Activated CD4-positive, alpha-beta T cell treated with anti-CD3 and anti-CD28 coated beads, Interleukin-2, amount 10 ng/mL, durations not matched to agents 7 days and 5 days (primary cell): ENCODE measurements at regions not wholly inside any gene's neighbourhood (a gene's known extent, or its start where the extent isn't known, plus 50 kb on each side); places are given as distances from the start of the nearest gene placed in this dataset.

Experiments used
- CTCF ChIA-PET: fragments of 350-600 bp; sonication (Branson Sonifier 250); formaldehyde crosslinking; loops from one replicate; lab custom pipeline; 2021; ENCODE audit warnings: antibody characterized with exemption; lab: Charles Lee
- POLR2A ChIA-PET: fragments of 350-600 bp; sonication (Branson Sonifier 250); formaldehyde crosslinking; loops from one replicate; lab custom pipeline; 2021; ENCODE audit warnings: antibody characterized with exemption; lab: Charles Lee
- DNase-seq: peaks from one replicate; pipeline ENCODE4 v3.0.0-alpha.2; 2020
- H3K27ac Mint-ChIP-seq: one replicate; pipeline ENCODE4 v1.8.0; 2021; ENCODE audit warnings: mild to moderate bottlenecking, moderate library complexity, mixed read lengths
- H3K27me3 Mint-ChIP-seq: one replicate; pipeline ENCODE4 v1.8.0; 2021; ENCODE audit warnings: mixed read lengths
- H3K36me3 Mint-ChIP-seq: one replicate; pipeline ENCODE4 v1.8.0; 2021; ENCODE audit warnings: low read depth, mixed read lengths
- H3K4me1 Mint-ChIP-seq: one replicate; pipeline ENCODE4 v1.8.0; 2021; ENCODE audit warnings: mixed read lengths
- H3K4me3 Mint-ChIP-seq: one replicate; pipeline ENCODE4 v1.8.0; 2021; ENCODE audit warnings: mild to moderate bottlenecking, moderate library complexity, mixed read lengths
- H3K9me3 Mint-ChIP-seq: one replicate; pipeline ENCODE4 v1.8.0; 2021; ENCODE audit warnings: mixed read lengths

DNA sequence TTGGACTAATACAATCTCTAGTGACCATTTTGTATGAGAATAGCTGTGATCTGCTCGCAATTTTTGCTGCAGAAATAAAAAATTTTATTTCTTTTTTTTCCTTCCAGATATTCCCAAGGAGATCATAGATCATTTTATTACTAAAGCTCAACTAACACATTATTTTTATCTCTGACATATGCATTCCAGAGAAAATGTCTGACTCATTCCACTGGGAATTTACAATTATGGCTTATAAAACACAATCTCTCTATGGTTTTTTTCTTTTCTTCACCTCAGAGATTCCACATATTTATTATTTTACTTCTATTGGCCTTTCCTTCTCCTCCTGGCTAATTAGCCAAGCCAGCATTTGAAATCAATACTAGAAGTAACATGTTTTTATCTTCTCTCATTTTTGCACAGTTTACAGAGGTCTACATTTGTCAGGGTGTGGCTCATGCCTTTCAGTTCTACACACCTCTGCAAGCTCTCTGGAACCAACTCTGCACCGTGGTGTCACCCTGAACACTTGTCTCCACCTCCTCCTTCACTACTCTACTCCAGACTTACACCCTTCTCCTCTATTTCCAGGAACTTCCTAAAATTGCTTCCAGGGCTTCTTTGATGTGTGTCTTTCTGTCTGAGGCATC is 59.8 kb upstream of the GPM6A start:
- DNase-seq = no peak
- H3K36me3 Mint-ChIP-seq = no peaks in the 10 kb centered on the region
- ChIA-PET CTCF (no interaction called here), POLR2A (no interaction called here)
- no peak overlapping the region for H3K4me3 Mint-ChIP-seq
- H3K4me1 Mint-ChIP-seq = no peaks in the 10 kb centered on the region
- no peak overlapping the region for H3K27ac Mint-ChIP-seq
- H3K27me3 Mint-ChIP-seq = no peaks in the 10 kb centered on the region
- H3K9me3 Mint-ChIP-seq = no peaks in the 10 kb centered on the region

DNA sequence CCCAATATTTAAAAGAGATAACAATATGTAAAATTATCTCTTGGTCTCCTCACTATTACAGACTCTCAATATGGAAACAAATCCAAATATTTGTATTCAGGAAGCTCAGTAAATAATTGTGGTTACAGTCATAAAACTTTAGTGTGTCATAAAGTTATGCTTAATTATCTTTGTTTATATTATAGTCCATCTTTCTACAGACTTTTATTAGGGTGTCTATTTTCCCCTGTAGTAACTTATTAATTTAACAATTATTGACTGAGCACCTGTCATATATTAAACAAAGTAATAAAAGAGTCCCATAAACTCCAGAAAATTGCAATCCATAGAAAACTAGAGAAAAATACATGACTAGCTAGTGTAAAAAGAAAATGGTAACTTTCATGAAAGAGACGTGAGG is 61.6 kb upstream of the GPM6A start:
- Mint-ChIP-seq H3K36me3 (no peaks in the 10 kb centered on the region), H3K4me1 (no peaks in the 10 kb centered on the region), H3K27ac (no peak overlapping the region), H3K9me3 (no peaks in the 10 kb centered on the region), H3K4me3 (no peak overlapping the region), H3K27me3 (no peaks in the 10 kb centered on the region)
- DNase-seq = no peak
- POLR2A ChIA-PET = no interaction called here
- CTCF ChIA-PET = no interaction called here

DNA sequence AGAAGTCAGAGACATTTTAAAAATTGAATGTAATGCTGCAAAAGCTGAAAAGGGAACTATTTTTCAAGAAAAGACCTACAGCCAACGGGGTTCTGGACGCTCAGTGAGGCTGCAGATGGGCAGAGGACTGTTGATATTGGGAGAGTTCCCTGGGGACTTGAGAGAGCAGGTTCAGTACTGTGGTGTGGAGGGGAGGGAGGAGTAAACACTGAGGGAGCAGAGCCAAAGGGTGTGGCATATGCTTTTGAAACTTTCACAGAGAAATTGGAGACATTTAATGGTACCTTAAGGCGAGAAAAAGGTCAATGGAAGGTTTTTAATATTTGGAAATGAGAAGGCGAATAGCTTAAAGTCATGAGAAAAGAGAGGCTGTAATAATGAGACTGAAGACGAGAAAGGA is 62.2 kb upstream of the GPM6A start:
- H3K9me3 Mint-ChIP-seq = no peaks in the 10 kb centered on the region
- H3K4me1 Mint-ChIP-seq = no peaks in the 10 kb centered on the region
- DNase-seq = no peak
- ChIA-PET CTCF (no interaction called here), POLR2A (no interaction called here)
- H3K36me3 Mint-ChIP-seq = no peaks in the 10 kb centered on the region
- no peaks in the 10 kb centered on the region for H3K27me3 Mint-ChIP-seq
- H3K27ac Mint-ChIP-seq = no peak overlapping the region
- no peak overlapping the region for H3K4me3 Mint-ChIP-seq

DNA sequence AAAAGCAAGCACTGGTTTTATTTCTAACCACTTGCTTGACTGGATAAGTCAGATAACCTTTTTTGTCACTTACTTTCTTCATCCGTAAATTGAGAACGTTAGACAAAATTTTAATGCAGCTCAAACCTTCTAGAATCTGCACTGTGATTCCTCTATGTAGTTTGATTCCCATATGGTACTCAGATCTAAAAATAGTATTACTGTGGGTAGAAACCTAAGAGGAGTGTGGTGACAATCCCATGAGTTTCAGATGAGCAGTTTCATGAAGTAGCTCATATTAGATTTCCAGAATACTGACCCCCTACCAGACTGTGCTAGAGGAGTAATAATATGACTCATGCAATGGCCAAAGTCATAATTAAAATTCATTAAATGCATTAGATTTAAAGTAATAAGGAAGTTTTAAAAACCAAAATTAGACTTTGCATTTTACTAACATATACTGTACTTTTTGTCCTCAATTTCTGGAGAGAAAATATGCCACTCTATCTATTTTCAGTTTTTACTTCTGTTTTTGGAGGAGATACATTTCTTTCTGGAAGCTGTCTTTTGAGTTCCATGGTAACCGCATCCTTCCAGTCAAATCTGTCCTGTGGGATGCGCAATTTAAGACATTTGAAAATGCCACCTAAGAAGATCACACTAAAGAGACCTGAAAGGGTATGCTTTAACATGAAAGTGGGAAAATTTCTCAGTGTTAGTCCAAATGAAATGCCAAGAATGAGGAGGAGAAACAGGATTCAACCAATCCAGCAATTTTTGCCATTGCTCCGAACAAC is 64.1 kb upstream of the GPM6A start:
- no peak for DNase-seq
- Mint-ChIP-seq H3K4me3 (no peak overlapping the region), H3K36me3 (no peaks in the 10 kb centered on the region), H3K27me3 (no peaks in the 10 kb centered on the region), H3K9me3 (no peaks in the 10 kb centered on the region), H3K27ac (no peak overlapping the region), H3K4me1 (no peaks in the 10 kb centered on the region)
- ChIA-PET CTCF (no interaction called here), POLR2A (no interaction called here)

DNA sequence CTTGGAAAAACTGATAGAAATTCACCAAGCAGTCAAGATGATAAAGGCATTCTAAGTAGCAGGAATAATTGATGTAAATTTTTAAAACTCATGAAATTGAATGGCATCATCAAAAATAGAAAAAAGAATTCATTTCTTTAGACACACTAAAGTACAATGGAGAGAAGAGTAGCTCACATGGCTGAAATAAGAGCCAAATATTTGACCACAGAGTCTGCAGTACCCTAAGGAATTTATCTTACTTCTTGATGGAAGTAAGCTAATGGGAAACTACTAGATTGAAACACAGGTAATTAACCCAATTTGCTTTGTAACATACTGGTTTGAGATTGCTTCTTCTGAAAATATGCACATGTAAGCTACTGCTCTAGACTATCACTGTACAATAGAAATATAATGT is 70.8 kb upstream of the GPM6A start:
- Mint-ChIP-seq H3K4me1 (no peaks in the 10 kb centered on the region), H3K36me3 (no peaks in the 10 kb centered on the region), H3K27me3 (no peaks in the 10 kb centered on the region), H3K27ac (no peak overlapping the region), H3K9me3 (no peaks in the 10 kb centered on the region), H3K4me3 (no peak overlapping the region)
- CTCF ChIA-PET = no interaction called here
- DNase-seq = no peak
- POLR2A ChIA-PET = no interaction called here

DNA sequence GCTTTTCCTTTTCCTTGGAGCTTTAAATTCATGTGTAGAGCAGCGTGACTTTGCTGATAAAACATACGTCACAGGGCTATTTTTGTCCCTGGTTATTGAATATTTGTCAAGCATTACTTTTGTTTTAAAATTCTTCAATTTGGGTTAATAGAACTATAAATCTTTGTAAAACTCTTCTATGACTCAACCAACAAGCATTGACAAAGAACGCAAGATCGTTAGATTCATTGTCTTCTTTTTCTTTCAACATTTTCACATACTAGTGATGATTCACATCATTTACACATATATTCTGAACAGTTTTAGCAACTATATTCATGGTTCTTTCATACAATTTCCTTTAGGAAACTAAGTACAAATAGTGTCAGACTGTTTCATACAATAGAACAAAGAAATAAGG is 72.0 kb upstream of the GPM6A start:
- ChIA-PET CTCF (no interaction called here), POLR2A (no interaction called here)
- Mint-ChIP-seq H3K27me3 (no peaks in the 10 kb centered on the region), H3K4me1 (no peaks in the 10 kb centered on the region), H3K36me3 (no peaks in the 10 kb centered on the region), H3K27ac (no peak overlapping the region), H3K4me3 (no peak overlapping the region), H3K9me3 (no peaks in the 10 kb centered on the region)
- DNase-seq = no peak

DNA sequence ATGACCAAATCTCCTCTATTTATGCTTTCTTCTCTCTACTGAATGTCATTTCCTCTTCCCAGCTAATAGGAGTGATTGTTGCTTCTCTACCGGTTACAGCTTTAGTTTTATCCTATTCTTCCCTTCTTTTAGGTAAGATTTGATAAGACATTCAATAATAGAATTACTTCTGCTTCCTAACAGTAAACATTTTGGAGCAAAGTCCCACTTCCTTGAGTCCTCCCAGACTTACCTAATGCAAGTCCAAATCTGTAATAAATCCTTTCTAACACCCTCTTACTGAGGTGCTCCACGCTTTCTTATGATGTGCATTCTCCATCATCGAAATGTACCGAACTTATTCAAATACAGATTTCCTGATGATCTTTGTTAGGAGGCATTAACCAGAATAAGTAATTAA is 79.2 kb upstream of the GPM6A start:
- H3K4me3 Mint-ChIP-seq = no peak overlapping the region
- CTCF ChIA-PET = no interaction called here
- no peaks in the 10 kb centered on the region for H3K27me3 Mint-ChIP-seq
- no peaks in the 10 kb centered on the region for H3K36me3 Mint-ChIP-seq
- H3K9me3 Mint-ChIP-seq = no peaks in the 10 kb centered on the region
- no peaks in the 10 kb centered on the region for H3K4me1 Mint-ChIP-seq
- no peak for DNase-seq
- no peak overlapping the region for H3K27ac Mint-ChIP-seq
- POLR2A ChIA-PET = no interaction called here

DNA sequence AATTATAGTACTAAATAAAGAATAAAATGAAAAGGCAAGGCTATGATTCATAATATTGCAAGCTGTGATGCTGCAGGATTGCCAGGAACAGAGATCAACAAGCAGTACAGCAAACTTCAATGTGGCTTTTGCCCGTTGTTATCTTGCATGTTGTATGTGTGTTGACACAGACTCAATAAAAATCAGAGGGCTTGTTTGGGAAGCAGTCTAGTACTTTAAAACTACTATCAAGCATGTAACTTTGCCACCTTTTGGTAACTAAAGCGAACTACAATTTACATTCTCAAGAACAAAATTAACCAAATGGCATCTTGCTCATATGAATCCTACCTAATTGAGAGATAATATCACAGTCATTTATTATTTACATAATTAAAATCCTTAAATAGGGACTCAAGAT is 79.8 kb upstream of the GPM6A start:
- no peaks in the 10 kb centered on the region for H3K36me3 Mint-ChIP-seq
- ChIA-PET CTCF (no interaction called here), POLR2A (no interaction called here)
- DNase-seq = no peak
- H3K4me3 Mint-ChIP-seq = no peak overlapping the region
- no peaks in the 10 kb centered on the region for H3K9me3 Mint-ChIP-seq
- H3K27ac Mint-ChIP-seq = no peak overlapping the region
- no peaks in the 10 kb centered on the region for H3K27me3 Mint-ChIP-seq
- no peaks in the 10 kb centered on the region for H3K4me1 Mint-ChIP-seq

DNA sequence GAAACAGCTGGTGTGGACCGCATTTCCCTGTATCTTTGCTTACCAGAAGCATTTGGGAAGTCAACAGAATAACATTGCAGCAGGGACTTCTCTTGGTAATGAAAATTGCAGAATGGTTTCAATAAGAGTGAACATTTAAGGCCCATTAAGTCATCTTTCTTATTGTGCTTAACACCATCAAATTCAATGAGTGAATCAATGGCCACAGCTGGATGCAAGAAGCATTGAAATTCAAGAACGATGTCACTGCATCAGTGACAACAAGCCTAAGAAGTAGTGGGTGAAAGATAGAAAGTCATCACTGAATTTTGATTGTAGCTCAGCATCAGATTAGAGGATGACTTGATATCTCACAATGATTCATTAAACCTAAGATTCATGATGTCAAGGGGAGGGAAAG is 93.9 kb upstream of the GPM6A start:
- DNase-seq = no peak
- ChIA-PET CTCF (no interaction called here), POLR2A (no interaction called here)

DNA sequence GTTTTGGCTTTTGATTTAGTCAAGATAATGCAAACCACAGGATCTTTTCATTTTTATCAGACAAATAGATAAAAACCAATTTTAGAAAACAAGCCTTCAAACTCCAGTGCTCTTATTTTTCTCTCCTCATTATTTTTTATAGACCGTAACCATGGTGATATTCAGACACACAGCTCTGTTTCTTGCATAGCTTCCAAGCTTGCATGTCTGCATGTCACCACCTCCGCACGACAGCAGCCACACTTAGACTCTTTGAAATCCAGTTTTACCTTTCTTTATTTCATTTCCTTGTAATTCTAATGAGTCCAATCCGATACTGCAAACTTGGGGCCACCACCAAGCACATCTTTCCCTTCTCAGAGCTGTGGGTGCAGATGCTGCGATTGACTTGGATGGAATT is 94.3 kb upstream of the GPM6A start:
- ChIA-PET CTCF (no interaction called here), POLR2A (no interaction called here)
- H3K9me3 Mint-ChIP-seq = no peaks in the 10 kb centered on the region
- H3K4me3 Mint-ChIP-seq = no peak overlapping the region
- no peak overlapping the region for H3K27ac Mint-ChIP-seq
- no peaks in the 10 kb centered on the region for H3K27me3 Mint-ChIP-seq
- H3K36me3 Mint-ChIP-seq = no peaks in the 10 kb centered on the region
- no peaks in the 10 kb centered on the region for H3K4me1 Mint-ChIP-seq
- no peak for DNase-seq

More for the DNA sequence above, 93.9 kb upstream of the GPM6A start:
- Mint-ChIP-seq H3K4me1 (no peaks in the 10 kb centered on the region), H3K27ac (no peak overlapping the region), H3K27me3 (no peaks in the 10 kb centered on the region), H3K4me3 (no peak overlapping the region), H3K9me3 (no peaks in the 10 kb centered on the region), H3K36me3 (no peaks in the 10 kb centered on the region)

DNA sequence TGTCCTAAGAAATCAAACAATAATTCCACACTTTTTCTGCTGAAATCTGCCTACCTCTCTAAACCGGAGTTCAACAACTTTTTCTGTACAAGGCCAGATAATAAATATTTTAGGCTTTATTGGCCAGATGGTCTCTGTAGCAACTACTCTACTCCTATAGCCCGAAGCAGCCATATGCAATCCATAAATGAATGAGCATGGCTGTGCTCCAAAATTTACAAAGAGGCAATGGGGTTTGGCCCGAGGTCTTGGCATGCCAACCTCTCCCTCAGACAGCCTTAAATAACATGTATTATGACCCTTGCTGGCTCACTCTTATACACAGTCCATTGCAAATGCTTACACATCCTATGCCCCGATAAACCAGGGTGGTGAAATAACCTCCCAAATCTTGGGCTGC is 98.6 kb upstream of the GPM6A start:
- Mint-ChIP-seq H3K4me1 (no peaks in the 10 kb centered on the region), H3K4me3 (no peak overlapping the region), H3K27me3 (no peaks in the 10 kb centered on the region), H3K27ac (no peak overlapping the region), H3K9me3 (no peaks in the 10 kb centered on the region), H3K36me3 (no peaks in the 10 kb centered on the region)
- DNase-seq = no peak
- POLR2A ChIA-PET = no interaction called here
- CTCF ChIA-PET = no interaction called here

DNA sequence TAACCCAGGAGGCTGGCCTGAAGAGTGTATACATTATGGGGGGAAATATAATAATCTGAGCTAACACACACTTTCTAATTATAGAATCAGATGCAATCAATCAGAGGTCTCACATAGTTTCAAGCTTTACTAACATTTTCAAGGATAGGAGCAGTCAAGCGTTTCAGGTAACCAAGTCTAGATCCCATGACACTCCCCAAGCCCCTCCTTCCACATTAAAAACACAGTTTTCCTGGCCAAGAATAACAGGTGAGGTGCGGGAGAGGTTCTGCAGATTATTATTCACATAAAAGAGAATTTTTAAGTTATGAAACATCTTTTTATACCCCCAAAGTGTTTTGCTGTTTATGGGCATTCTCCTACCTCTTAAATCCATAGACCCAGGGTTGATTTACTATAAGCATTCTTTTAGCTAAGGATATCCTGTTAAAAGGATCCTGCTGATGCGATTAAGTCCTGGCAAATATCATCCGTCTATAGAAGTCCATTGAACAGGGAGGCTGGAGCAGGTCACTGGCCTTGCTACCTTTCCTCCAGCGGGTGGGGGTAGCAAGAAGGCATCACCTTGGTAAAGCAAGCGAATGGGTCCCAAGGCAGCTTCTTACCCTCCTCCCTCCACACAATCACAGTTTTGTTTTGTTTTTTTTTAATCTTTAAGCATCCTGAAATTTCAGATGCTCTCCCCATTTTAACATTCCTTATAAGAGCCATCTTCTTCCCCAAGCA is 104.7 kb upstream of the GPM6A start:
- no peaks in the 10 kb centered on the region for H3K9me3 Mint-ChIP-seq
- no peak overlapping the region for H3K4me3 Mint-ChIP-seq
- H3K4me1 Mint-ChIP-seq = no peaks in the 10 kb centered on the region
- CTCF ChIA-PET = no interaction called here
- POLR2A ChIA-PET = no interaction called here
- no peaks in the 10 kb centered on the region for H3K36me3 Mint-ChIP-seq
- no peak for DNase-seq
- peaks cover 2% of the 10 kb centered on the region for H3K27me3 Mint-ChIP-seq
- no peak overlapping the region for H3K27ac Mint-ChIP-seq

DNA sequence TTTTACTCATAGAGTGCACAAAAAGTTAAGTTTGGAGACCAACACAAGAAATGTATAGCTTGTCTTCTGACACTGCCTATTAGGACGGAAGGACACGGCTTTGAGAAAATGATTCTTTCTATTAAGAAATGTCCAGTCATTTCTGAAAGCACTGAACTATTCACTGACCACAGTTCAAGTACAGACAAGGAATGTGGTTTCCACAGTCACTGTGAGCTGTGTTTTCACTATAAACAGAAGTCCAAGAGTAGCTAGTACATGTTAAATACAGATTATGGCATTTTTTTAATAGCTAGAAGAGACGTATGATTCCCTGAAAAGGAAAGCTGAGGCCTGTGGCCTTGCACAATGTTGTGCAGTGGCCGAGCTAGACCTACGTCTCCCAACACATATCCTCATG is 115.1 kb upstream of the GPM6A start:
- Mint-ChIP-seq H3K4me1 (no peaks in the 10 kb centered on the region), H3K9me3 (no peaks in the 10 kb centered on the region)
- CTCF ChIA-PET = no interaction called here

More for the DNA sequence above, 115.1 kb upstream of the GPM6A start:
- H3K4me3 Mint-ChIP-seq = no peak overlapping the region
- no peak overlapping the region for H3K27ac Mint-ChIP-seq
- DNase-seq = no peak
- H3K36me3 Mint-ChIP-seq = no peaks in the 10 kb centered on the region
- POLR2A ChIA-PET = no interaction called here
- no peaks in the 10 kb centered on the region for H3K27me3 Mint-ChIP-seq
